ENCODE measurements at regions not wholly inside any gene's neighbourhood (a gene's known extent, or its start where the extent isn't known, plus 50 kb on each side); places are given as distances from the start of the nearest gene placed in this dataset.

- no peak for FAIRE-seq
- Histone ChIP-seq H3K9me3 (replicated peaks; ENCODE audit: control insufficient read depth, insufficient read depth, low read depth, low read length) (no peaks in the 10 kb centered on the region), H3K27me3 (ENCODE audit: control insufficient read depth in 2 of 2, insufficient read depth in 2 of 2, low read length in 2 of 2) (no peaks in the 10 kb centered on the region), H3K79me2 (ENCODE audit: control insufficient read depth, insufficient read depth, low read length) (no peaks in the 10 kb centered on the region), H3K27ac (ENCODE audit: extremely low read depth, low read depth, low read length) (no peak overlapping the region), H3K4me3 (no peak overlapping the region), H3K4me1 (replicated peaks in 1 of 2; ENCODE audit: control insufficient read depth in 2 of 2, insufficient read depth in 2 of 2, low read length in 2 of 2) (no peaks in the 10 kb centered on the region), H2AFZ (ENCODE audit: low read depth, low read length) (no peak overlapping the region), H3K36me3 (ENCODE audit: control insufficient read depth, insufficient read depth, low read length) (no peaks in the 10 kb centered on the region), H3K9me1 (ENCODE audit: control insufficient read depth, insufficient read depth, low read length) (no peaks in the 10 kb centered on the region), H3K9ac (ENCODE audit: insufficient read depth in 1 of 2, low read depth in 2 of 2, low read length in 2 of 2) (no peak overlapping the region), H4K20me1 (replicated peaks; ENCODE audit: control insufficient read depth, insufficient read depth, low read length) (no peaks in the 10 kb centered on the region), H3K4me2 (ENCODE audit: insufficient read depth, low read length) (no peak overlapping the region)
- in situ Hi-C loops (cut with MboI), result no loop called here
- no TSS peak for BruUV-seq (replicated peaks)
- no peak for ATAC-seq
- intact Hi-C loops (cut with micrococcal nuclease), result no loop called here
- WGBS (ENCODE audit: insufficient coverage, low coverage, missing lambda C conversion rate), result under 1% methylated on average over 8 of the region's 8 CpGs
- TF ChIP-seq TGIF2 (CRISPR knock-in tag; IDR thresholded peaks at IDR 0.05), result no peak
- TF ChIP-seq RFX1 (IDR thresholded peaks at IDR 0.05), result peak; percentile 53
- POLR2A ChIA-PET, result no interaction called here
- CTCF ChIA-PET (ENCODE audit: low intra/inter-chr PET ratio), result no interaction called here
- no peak for DNase-seq (ENCODE audit: extremely low read depth in 1 of 4, low spot score in 3 of 4)
Observed at GRCh38 chr10:85420501-85421191, 945.9 kb downstream of the GRID1 start.

GRCh38 chr10:85421421-85421820 lies 945.2 kb downstream of the GRID1 start:
- DNase-seq (ENCODE audit: extremely low read depth in 1 of 4, low spot score in 3 of 4), result no peak
- CTCF ChIA-PET (ENCODE audit: low intra/inter-chr PET ratio), result no interaction called here
- Histone ChIP-seq H3K9ac (ENCODE audit: insufficient read depth in 1 of 2, low read depth in 2 of 2, low read length in 2 of 2) (no peak overlapping the region), H4K20me1 (replicated peaks; ENCODE audit: control insufficient read depth, insufficient read depth, low read length) (no peaks in the 10 kb centered on the region), H3K4me2 (ENCODE audit: insufficient read depth, low read length) (no peak overlapping the region), H3K36me3 (ENCODE audit: control insufficient read depth, insufficient read depth, low read length) (no peaks in the 10 kb centered on the region), H2AFZ (ENCODE audit: low read depth, low read length) (no peak overlapping the region), H3K4me1 (replicated peaks in 1 of 2; ENCODE audit: control insufficient read depth in 2 of 2, insufficient read depth in 2 of 2, low read length in 2 of 2) (no peaks in the 10 kb centered on the region), H3K79me2 (ENCODE audit: control insufficient read depth, insufficient read depth, low read length) (no peaks in the 10 kb centered on the region), H3K27ac (ENCODE audit: extremely low read depth, low read depth, low read length) (no peak overlapping the region), H3K27me3 (ENCODE audit: control insufficient read depth in 2 of 2, insufficient read depth in 2 of 2, low read length in 2 of 2) (no peaks in the 10 kb centered on the region), H3K4me3 (no peak overlapping the region), H3K9me1 (ENCODE audit: control insufficient read depth, insufficient read depth, low read length) (no peaks in the 10 kb centered on the region), H3K9me3 (replicated peaks; ENCODE audit: control insufficient read depth, insufficient read depth, low read depth, low read length) (no peaks in the 10 kb centered on the region)
- intact Hi-C loops (cut with micrococcal nuclease) (no loop called here), in situ Hi-C loops (cut with MboI) (no loop called here)
- TF ChIP-seq TARDBP (IDR thresholded peaks at IDR 0.05) (no peak), ZNF764 (CRISPR knock-in tag; IDR thresholded peaks at IDR 0.05; ENCODE audit: low read depth) (no peak)
- under 1% methylated on average over 9 of the region's 9 CpGs for WGBS (ENCODE audit: insufficient coverage, low coverage, missing lambda C conversion rate)
- FAIRE-seq, result no peak
- BruUV-seq (replicated peaks), result no TSS peak
- POLR2A ChIA-PET, result no interaction called here
- ATAC-seq, result no peak

Measured in K562 (cell line).